Erythroblast (primary cell): ENCODE measurements at regions not wholly inside any gene's neighbourhood (a gene's known extent, or its start where the extent isn't known, plus 50 kb on each side); places are given as distances from the start of the nearest gene placed in this dataset.

Source experiments
- GATA1 ChIP-seq: IDR thresholded peaks from 2 replicates; pipeline ENCODE4 v1.6.1; 2011; ENCODE audit warnings: low read depth, mild to moderate bottlenecking, control low read depth, low read length, moderate library complexity
- POLR2A ChIP-seq: IDR thresholded peaks from 2 replicates; pipeline ENCODE4 v1.6.1; 2011; ENCODE audit warnings: mild to moderate bottlenecking, low read length

DNA sequence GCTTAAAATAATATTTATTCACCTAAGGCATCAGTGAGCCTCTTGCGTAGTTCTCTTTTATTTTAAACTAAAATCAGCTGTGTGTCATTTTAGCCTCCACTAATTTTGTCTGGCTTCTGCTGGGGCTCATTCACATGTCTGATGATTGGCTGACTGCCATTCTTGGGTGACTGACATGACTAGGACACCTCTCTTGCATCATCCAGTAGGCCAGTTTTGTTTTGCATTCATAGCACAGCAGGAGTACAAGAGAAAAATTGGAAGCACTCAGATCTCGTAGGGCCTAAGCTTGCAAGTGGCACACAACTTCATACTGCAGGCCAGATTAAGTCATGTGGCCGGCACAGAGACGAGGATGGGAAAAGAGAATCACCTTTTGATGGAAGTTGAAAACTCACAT, 1226.5 kb downstream of the GALC start:
- TF ChIP-seq POLR2A: no peak
- TF ChIP-seq GATA1: no peak
